NCI-H146 treated with DMSO at 0.1 percent for 48 hours (cell line): ENCODE measurements at regions not wholly inside any gene's neighbourhood (a gene's known extent, or its start where the extent isn't known, plus 50 kb on each side); places are given as distances from the start of the nearest gene placed in this dataset.
"Not testable (repeated sequence)": the region's sequence is repeated elsewhere in the genome, so short reads cannot be mapped to it uniquely, and the experiment has no call there.

Experiments
- DNase-seq: peaks from one replicate; lab custom pipeline; 2025; ENCODE audit not compliant: unreplicated experiment; lab: John Stamatoyannopoulos, UW

- no peak for DNase-seq
Measured at GRCh38 chr18:2144811-2145210, 426.5 kb downstream of the METTL4 start.

- no peak for DNase-seq
Measured at GRCh38 chr18:2146092-2146491, 425.2 kb downstream of the METTL4 start.

GRCh38 chr18:2146754-2147153 is 424.6 kb downstream of the METTL4 start:
- no peak for DNase-seq

GRCh38 chr18:2147476-2148230 is 423.7 kb downstream of the METTL4 start:
- peak; percentile 18 for DNase-seq

GRCh38 chr18:2148823-2149222 is 422.5 kb downstream of the METTL4 start:
- no peak for DNase-seq

- DNase-seq = no peak
Measured at GRCh38 chr18:2150566-2150965, 420.7 kb downstream of the METTL4 start.

GRCh38 chr18:2154278-2154677 is 417.0 kb downstream of the METTL4 start:
- no peak for DNase-seq

- DNase-seq = no peak
Measured at GRCh38 chr18:2164644-2165550, 406.4 kb downstream of the METTL4 start.

- DNase-seq = not testable (repeated sequence)
Measured at GRCh38 chr18:2166876-2167275, 404.4 kb downstream of the METTL4 start.

- no peak for DNase-seq
Measured at GRCh38 chr18:2168022-2168421, 403.3 kb downstream of the METTL4 start.

GRCh38 chr18:2169656-2170055 is 401.6 kb downstream of the METTL4 start:
- no peak for DNase-seq

- no peak for DNase-seq
Measured at GRCh38 chr18:2171840-2172625, 399.3 kb downstream of the METTL4 start.

GRCh38 chr18:2172881-2173280 is 398.4 kb downstream of the METTL4 start:
- DNase-seq = no peak

- DNase-seq = no peak
Measured at GRCh38 chr18:2173486-2173885, 397.8 kb downstream of the METTL4 start.

- DNase-seq = no peak
Measured at GRCh38 chr18:2178036-2178435, 393.3 kb downstream of the METTL4 start.

- no peak for DNase-seq
Measured at GRCh38 chr18:2179498-2180183, 391.7 kb downstream of the METTL4 start.

GRCh38 chr18:2180586-2180985 is 390.7 kb downstream of the METTL4 start:
- no peak for DNase-seq

- DNase-seq = no peak
Measured at GRCh38 chr18:2183432-2183831, 387.9 kb downstream of the METTL4 start.

GRCh38 chr18:2186967-2187366 is 384.3 kb downstream of the METTL4 start:
- DNase-seq = no peak

- DNase-seq = no peak
Measured at GRCh38 chr18:2188258-2188657, 383.0 kb downstream of the METTL4 start.
